Stimulated activated CD8-positive, alpha-beta memory T cell treated with anti-CD3 and anti-CD28 coated beads, Interleukin-7, amount 100 ng/mL, for 4 hours (primary cell): ENCODE measurements at regions not wholly inside any gene's neighbourhood (a gene's known extent, or its start where the extent isn't known, plus 50 kb on each side); places are given as distances from the start of the nearest gene placed in this dataset.

Source experiments
- DNase-seq, 2 donors: peaks; one replicate each; pipeline ENCODE4 v3.0.0-alpha.2; 2020; ENCODE audit warnings: low read depth in 2 of 2

GRCh38 chr3:194804796-194805195 lies 119.1 kb downstream of the FAM43A start:
- DNase-seq = no peak

GRCh38 chr3:194805546-194805945 lies 119.9 kb downstream of the FAM43A start:
- no peak for DNase-seq

GRCh38 chr3:194806991-194807630 lies 121.4 kb downstream of the FAM43A start:
- no peak for DNase-seq

GRCh38 chr3:194808640-194809097 lies 123.0 kb downstream of the FAM43A start:
- no peak for DNase-seq

GRCh38 chr3:194809382-194809781 lies 123.7 kb downstream of the FAM43A start:
- no peak for DNase-seq

GRCh38 chr3:194810076-194810475 lies 124.4 kb downstream of the FAM43A start:
- DNase-seq = no peak

- DNase-seq = no peak
Observed at GRCh38 chr3:194811118-194811517, 125.4 kb downstream of the FAM43A start.

- no peak for DNase-seq
Observed at GRCh38 chr3:194812176-194812575, 126.5 kb downstream of the FAM43A start.

- no peak for DNase-seq
Observed at GRCh38 chr3:194814878-194815357, 129.2 kb downstream of the FAM43A start.

GRCh38 chr3:194816748-194817591 lies 131.3 kb downstream of the FAM43A start:
- DNase-seq = no peak

GRCh38 chr3:194817592-194817930 lies 131.9 kb downstream of the FAM43A start:
- DNase-seq = no peak

- DNase-seq = no peak
Observed at GRCh38 chr3:194817936-194818335, 132.3 kb downstream of the FAM43A start.

- DNase-seq = no peak
Observed at GRCh38 chr3:194824100-194824499, 138.4 kb downstream of the FAM43A start.

GRCh38 chr3:194824701-194825111 lies 139.0 kb downstream of the FAM43A start:
- DNase-seq = no peak

- no peak for DNase-seq
Observed at GRCh38 chr3:194826594-194826993, 140.9 kb downstream of the FAM43A start.

- DNase-seq = no peak
Observed at GRCh38 chr3:194827486-194827885, 141.8 kb downstream of the FAM43A start.

- DNase-seq = no peak
Observed at GRCh38 chr3:194828116-194828515, 142.4 kb downstream of the FAM43A start.

GRCh38 chr3:194828926-194829325 lies 143.2 kb downstream of the FAM43A start:
- no peak for DNase-seq

- no peak for DNase-seq
Observed at GRCh38 chr3:194830401-194830800, 144.7 kb downstream of the FAM43A start.

GRCh38 chr3:194830978-194831377 lies 145.3 kb downstream of the FAM43A start:
- DNase-seq = no peak

GRCh38 chr3:194832346-194833104 lies 146.8 kb downstream of the FAM43A start:
- no peak for DNase-seq
